ENCODE measurements at regions not wholly inside any gene's neighbourhood (a gene's known extent, or its start where the extent isn't known, plus 50 kb on each side); places are given as distances from the start of the nearest gene placed in this dataset.

DNA sequence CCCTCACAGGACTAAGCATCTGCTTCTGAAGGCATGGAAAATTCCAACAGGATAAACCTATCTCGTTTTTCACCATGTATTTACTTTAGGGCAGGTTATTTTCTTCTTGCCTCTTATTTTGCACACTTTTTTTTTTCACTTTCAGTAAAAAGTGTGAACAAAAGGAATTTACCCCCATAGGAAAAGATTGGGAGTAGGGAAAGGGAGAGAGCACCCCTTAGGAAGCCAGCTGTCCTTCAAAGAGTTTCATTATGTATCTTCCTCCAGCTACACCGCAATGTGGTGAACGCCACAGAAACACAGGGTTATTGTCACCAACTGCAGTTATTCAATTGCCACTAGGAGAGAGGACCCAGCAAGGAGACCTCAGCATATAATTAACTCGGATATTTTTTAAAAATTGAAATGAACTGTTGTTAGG is 286.2 kb upstream of the VRK2 start:
- no peaks in the 10 kb centered on the region for H3K27me3 Mint-ChIP-seq (ENCODE audit: unreplicated experiment)
- TF ChIP-seq, protein P1, sequence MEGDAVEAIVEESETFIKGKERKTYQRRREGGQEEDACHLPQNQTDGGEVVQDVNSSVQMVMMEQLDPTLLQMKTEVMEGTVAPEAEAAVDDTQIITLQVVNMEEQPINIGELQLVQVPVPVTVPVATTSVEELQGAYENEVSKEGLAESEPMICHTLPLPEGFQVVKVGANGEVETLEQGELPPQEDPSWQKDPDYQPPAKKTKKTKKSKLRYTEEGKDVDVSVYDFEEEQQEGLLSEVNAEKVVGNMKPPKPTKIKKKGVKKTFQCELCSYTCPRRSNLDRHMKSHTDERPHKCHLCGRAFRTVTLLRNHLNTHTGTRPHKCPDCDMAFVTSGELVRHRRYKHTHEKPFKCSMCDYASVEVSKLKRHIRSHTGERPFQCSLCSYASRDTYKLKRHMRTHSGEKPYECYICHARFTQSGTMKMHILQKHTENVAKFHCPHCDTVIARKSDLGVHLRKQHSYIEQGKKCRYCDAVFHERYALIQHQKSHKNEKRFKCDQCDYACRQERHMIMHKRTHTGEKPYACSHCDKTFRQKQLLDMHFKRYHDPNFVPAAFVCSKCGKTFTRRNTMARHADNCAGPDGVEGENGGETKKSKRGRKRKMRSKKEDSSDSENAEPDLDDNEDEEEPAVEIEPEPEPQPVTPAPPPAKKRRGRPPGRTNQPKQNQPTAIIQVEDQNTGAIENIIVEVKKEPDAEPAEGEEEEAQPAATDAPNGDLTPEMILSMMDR (IDR thresholded peaks at IDR 0.05; ENCODE audit: unreplicated experiment), result no peak
- H3K36me3 Mint-ChIP-seq (ENCODE audit: low read depth, unreplicated experiment), result no peaks in the 10 kb centered on the region
- H3K9me3 Mint-ChIP-seq (ENCODE audit: unreplicated experiment), result no peaks in the 10 kb centered on the region
- no peak overlapping the region for H3K27ac Mint-ChIP-seq (ENCODE audit: unreplicated experiment)
- no peak overlapping the region for H3K4me3 Mint-ChIP-seq (ENCODE audit: unreplicated experiment)
- H3K4me1 Mint-ChIP-seq (ENCODE audit: unreplicated experiment), result no peaks in the 10 kb centered on the region
- DNase-seq (ENCODE audit: low spot score), result no peak

- Mint-ChIP-seq H3K9me3 (ENCODE audit: unreplicated experiment) (no peaks in the 10 kb centered on the region), H3K27ac (ENCODE audit: unreplicated experiment) (no peak overlapping the region), H3K27me3 (ENCODE audit: unreplicated experiment) (no peaks in the 10 kb centered on the region), H3K36me3 (ENCODE audit: low read depth, unreplicated experiment) (no peaks in the 10 kb centered on the region), H3K4me1 (ENCODE audit: unreplicated experiment) (peaks cover 8% of the 10 kb centered on the region), H3K4me3 (ENCODE audit: unreplicated experiment) (no peak overlapping the region)
- TF ChIP-seq, protein P1 (IDR thresholded peaks at IDR 0.05; ENCODE audit: unreplicated experiment), result no peak
- DNase-seq (ENCODE audit: low spot score), result no peak
Observed at GRCh38 chr2:57776916-57777315, 269.7 kb upstream of the VRK2 start.

DNA sequence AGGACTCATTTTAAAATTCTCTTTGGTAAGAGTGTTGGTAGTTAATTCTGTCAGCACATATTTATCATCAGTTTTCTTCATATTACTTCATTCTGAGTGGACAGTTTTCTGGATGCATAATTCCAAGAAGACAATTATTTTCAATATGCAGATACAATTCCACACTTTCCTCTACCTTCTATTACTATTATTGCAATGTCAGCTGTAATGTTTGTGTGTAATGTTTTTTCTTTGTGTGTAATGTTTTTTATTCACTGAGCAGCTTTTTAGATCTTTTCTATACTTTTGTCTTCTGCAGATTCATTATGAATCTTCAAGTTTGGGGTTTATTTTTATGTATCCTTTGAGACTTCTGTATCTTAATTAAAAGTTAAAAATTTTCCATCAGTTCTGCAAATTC is 264.0 kb upstream of the VRK2 start:
- H3K4me1 Mint-ChIP-seq (ENCODE audit: unreplicated experiment), result no peaks in the 10 kb centered on the region
- H3K9me3 Mint-ChIP-seq (ENCODE audit: unreplicated experiment), result no peaks in the 10 kb centered on the region
- no peaks in the 10 kb centered on the region for H3K27me3 Mint-ChIP-seq (ENCODE audit: unreplicated experiment)
- no peak for DNase-seq (ENCODE audit: low spot score)
- no peak overlapping the region for H3K27ac Mint-ChIP-seq (ENCODE audit: unreplicated experiment)
- TF ChIP-seq, protein P1 (IDR thresholded peaks at IDR 0.05; ENCODE audit: unreplicated experiment), result no peak
- H3K36me3 Mint-ChIP-seq (ENCODE audit: low read depth, unreplicated experiment), result no peaks in the 10 kb centered on the region
- H3K4me3 Mint-ChIP-seq (ENCODE audit: unreplicated experiment), result no peak overlapping the region

DNA sequence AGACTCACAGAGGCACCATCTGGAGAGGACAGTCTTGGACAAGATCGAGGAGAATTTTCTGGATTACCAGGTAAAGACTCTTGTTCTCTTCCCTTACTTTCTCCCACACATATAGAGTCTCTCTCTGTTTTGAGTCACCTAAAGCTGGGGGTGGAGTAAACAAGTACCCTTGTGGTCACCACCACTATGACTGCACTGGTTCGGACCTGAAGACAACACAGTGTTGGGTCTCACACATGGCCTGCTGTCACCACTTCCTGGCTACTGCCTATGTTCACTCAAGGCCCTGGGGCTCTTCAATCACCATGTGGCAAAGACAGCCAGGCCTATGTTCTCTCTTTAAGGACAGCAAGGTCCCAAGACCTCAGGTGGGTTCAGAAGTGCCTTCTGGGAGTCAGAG is 253.3 kb upstream of the VRK2 start:
- DNase-seq (ENCODE audit: low spot score), result no peak
- H3K36me3 Mint-ChIP-seq (ENCODE audit: low read depth, unreplicated experiment), result no peaks in the 10 kb centered on the region
- TF ChIP-seq, protein P1 (IDR thresholded peaks at IDR 0.05; ENCODE audit: unreplicated experiment), result no peak
- no peaks in the 10 kb centered on the region for H3K4me1 Mint-ChIP-seq (ENCODE audit: unreplicated experiment)
- H3K9me3 Mint-ChIP-seq (ENCODE audit: unreplicated experiment), result no peaks in the 10 kb centered on the region
- no peak overlapping the region for H3K4me3 Mint-ChIP-seq (ENCODE audit: unreplicated experiment)
- no peak overlapping the region for H3K27ac Mint-ChIP-seq (ENCODE audit: unreplicated experiment)
- H3K27me3 Mint-ChIP-seq (ENCODE audit: unreplicated experiment), result no peaks in the 10 kb centered on the region

- Mint-ChIP-seq H3K27me3 (ENCODE audit: unreplicated experiment) (no peaks in the 10 kb centered on the region), H3K4me1 (ENCODE audit: unreplicated experiment) (no peaks in the 10 kb centered on the region), H3K4me3 (ENCODE audit: unreplicated experiment) (no peak overlapping the region), H3K36me3 (ENCODE audit: low read depth, unreplicated experiment) (no peaks in the 10 kb centered on the region), H3K27ac (ENCODE audit: unreplicated experiment) (no peak overlapping the region), H3K9me3 (ENCODE audit: unreplicated experiment) (no peaks in the 10 kb centered on the region)
- DNase-seq (ENCODE audit: low spot score), result no peak
- TF ChIP-seq, protein P1 (IDR thresholded peaks at IDR 0.05; ENCODE audit: unreplicated experiment), result no peak
Observed at GRCh38 chr2:57796527-57796926, 250.1 kb upstream of the VRK2 start.
